Tibial nerve (tissue), 3 donors: ENCODE measurements at regions not wholly inside any gene's neighbourhood (a gene's known extent, or its start where the extent isn't known, plus 50 kb on each side); places are given as distances from the start of the nearest gene placed in this dataset.

Experiments
- CTCF ChIP-seq, 5 experiments: fragments of 200-600 bp in 3 of 5; fragments of 450-650 bp in 2 of 5; sonication (generic) in 3 of 5; IDR thresholded peaks; one replicate each; pipeline ENCODE4 v1.5.1; 2016 to 2019; ENCODE audit warnings: antibody characterized with exemption in 5 of 5, mild to moderate bottlenecking in 3 of 5, moderate library complexity in 2 of 5
- POLR2A ChIP-seq, 2 donors: fragments of 450-650 bp; IDR thresholded peaks; one replicate each; pipeline ENCODE4 v1.6.1; 2017; ENCODE audit warnings: antibody characterized with exemption in 2 of 2, mild to moderate bottlenecking in 2 of 2, moderate library complexity in 2 of 2

GRCh38 chr2:224127871-224128501, 88.9 kb upstream of the SERPINE2 start:
- no peak for TF ChIP-seq POLR2A (IDR thresholded peaks at IDR 0.05)
- TF ChIP-seq CTCF (IDR thresholded peaks at IDR 0.05) = no peak
